Coronary artery (tissue), 2 donors: ENCODE measurements at regions not wholly inside any gene's neighbourhood (a gene's known extent, or its start where the extent isn't known, plus 50 kb on each side); places are given as distances from the start of the nearest gene placed in this dataset.
A peak's percentile ranks its signal among the peaks of the same experiment; 100 is the strongest.
"Not testable (repeated sequence)": the region's sequence is repeated elsewhere in the genome, so short reads cannot be mapped to it uniquely, and the experiment has no call there.

Experiments
- DNase-seq: peaks from one replicate; pipeline ENCODE4 v3.0.0-alpha.2; 2017; ENCODE audit warnings: low spot score
- H3K27ac ChIP-seq, 2 donors: fragments of 200-600 bp; sonication (generic); one replicate each; pipeline ENCODE4 v1.5.1; 2016 to 2019
- H3K4me3 ChIP-seq: fragments of 200-600 bp; sonication (generic); 2 replicates; pipeline ENCODE4 v1.5.1; 2016; ENCODE audit warnings: mild to moderate bottlenecking, moderate library complexity
- CTCF ChIP-seq: fragments of 200-600 bp; sonication (generic); IDR thresholded peaks from one replicate; pipeline ENCODE4 v1.5.1; 2019; ENCODE audit warnings: antibody characterized with exemption

DNA sequence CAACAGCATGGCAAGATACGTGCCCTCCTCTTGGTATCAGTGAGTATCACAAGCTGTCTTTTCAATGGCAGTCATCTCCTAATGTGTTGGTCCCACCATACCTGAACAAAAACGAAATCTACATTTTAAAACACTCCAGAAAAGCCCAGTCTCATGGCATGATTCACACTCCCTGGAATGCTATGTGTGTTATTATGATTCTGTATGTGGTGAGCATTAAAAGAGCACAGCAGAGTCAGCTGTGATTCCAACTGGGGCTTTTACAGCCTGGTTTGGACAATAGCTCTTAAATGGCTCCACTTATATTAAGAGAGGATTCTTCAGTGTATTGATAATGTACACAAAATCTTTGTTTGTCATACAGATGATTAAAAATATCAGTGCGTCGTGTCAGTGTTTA lies 274.1 kb upstream of the GK2 start:
- TF ChIP-seq CTCF: no peak
- Histone ChIP-seq H3K27ac (no peak overlapping the region), H3K4me3 (no peak overlapping the region)
- no peak for DNase-seq

- DNase-seq: no peak
- TF ChIP-seq CTCF: no peak
- Histone ChIP-seq H3K4me3 (no peak overlapping the region), H3K27ac (no peak overlapping the region)
Observed at GRCh38 chr4:79679859-79680258, 271.8 kb upstream of the GK2 start.

- TF ChIP-seq CTCF: no peak
- DNase-seq: no peak
- Histone ChIP-seq H3K4me3 (peak overlapping the region; percentile 16), H3K27ac (peak overlapping the region in 1 of 2 donors; percentile 25)
Observed at GRCh38 chr4:79678472-79679202, 270.6 kb upstream of the GK2 start.

DNA sequence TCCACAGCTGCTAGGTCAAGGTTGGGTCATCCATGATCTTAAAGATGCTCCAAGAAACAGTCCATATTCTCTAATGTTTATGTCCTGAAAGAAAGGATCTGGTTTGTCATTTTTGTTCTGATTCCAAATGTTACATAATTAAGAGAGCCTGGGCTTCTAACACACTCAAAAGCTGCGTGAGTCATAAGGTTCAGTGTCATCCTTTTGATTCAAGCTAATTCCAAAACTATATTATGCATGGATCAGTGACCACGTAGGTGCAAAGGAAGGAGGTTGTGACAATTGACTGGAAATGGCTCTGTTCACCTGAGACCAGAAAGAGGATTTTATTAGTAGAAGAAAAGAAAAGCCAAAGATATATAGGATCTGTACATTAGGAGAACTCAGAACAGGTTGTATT lies 268.7 kb upstream of the GK2 start:
- H3K4me3 ChIP-seq: no peak overlapping the region
- no peak for TF ChIP-seq CTCF

DNA sequence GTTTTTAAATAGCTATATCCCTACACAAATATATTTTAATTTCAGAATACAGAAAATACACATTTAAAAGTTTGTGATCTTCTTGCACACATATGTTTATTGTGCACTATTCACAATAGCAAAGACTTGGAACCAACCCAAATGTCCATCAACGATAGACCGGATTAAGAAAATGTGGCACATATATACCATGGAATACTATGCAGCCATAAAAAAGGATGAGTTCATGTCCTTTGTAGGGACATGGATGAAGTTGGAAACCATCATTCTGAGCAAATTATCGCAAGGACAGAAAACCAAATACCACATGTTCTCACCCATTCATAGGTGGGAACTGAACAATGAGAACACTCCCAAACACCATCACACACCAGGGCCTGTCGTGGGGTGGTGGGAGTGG lies 266.9 kb upstream of the GK2 start:
- not testable (repeated sequence) for H3K27ac ChIP-seq, H3K4me3 ChIP-seq, DNase-seq

More for the DNA sequence above, 268.7 kb upstream of the GK2 start:
- no peak overlapping the region for H3K27ac ChIP-seq
- DNase-seq: no peak

- Histone ChIP-seq H3K27ac (no peak overlapping the region), H3K4me3 (no peak overlapping the region)
- DNase-seq: no peak
- TF ChIP-seq CTCF: no peak
Observed at GRCh38 chr4:79673898-79674297, 265.9 kb upstream of the GK2 start.

GRCh38 chr4:79673377-79673776 lies 265.3 kb upstream of the GK2 start:
- no peak for TF ChIP-seq CTCF

More at GRCh38 chr4:79673377-79673776, 265.3 kb upstream of the GK2 start:
- no peak overlapping the region for H3K27ac ChIP-seq
- no peak overlapping the region for H3K4me3 ChIP-seq
- no peak for DNase-seq
